GM19395 (cell line): ENCODE measurements at regions not wholly inside any gene's neighbourhood (a gene's known extent, or its start where the extent isn't known, plus 50 kb on each side); places are given as distances from the start of the nearest gene placed in this dataset.
"Not testable (repeated sequence)": the region's sequence is repeated elsewhere in the genome, so short reads cannot be mapped to it uniquely, and the experiment has no call there.

Source experiments
- ATAC-seq: cut with Tn5 transposase; IDR thresholded peaks from one replicate; pipeline ENCODE4 v1.9.1; 2021; ENCODE audit warnings: mild to moderate bottlenecking, moderate library complexity; ENCODE audit not compliant: unreplicated experiment

- ATAC-seq = not testable (repeated sequence)
Measured at GRCh38 chr13:81146576-81146975, 805.6 kb upstream of the SPRY2 start.

- ATAC-seq = no peak
Measured at GRCh38 chr13:81142306-81142999, 801.5 kb upstream of the SPRY2 start.

GRCh38 chr13:81140675-81141074, 799.7 kb upstream of the SPRY2 start:
- no peak for ATAC-seq

GRCh38 chr13:81139987-81140386, 799.1 kb upstream of the SPRY2 start:
- no peak for ATAC-seq

GRCh38 chr13:81138353-81138980, 797.5 kb upstream of the SPRY2 start:
- ATAC-seq = no peak

- no peak for ATAC-seq
Measured at GRCh38 chr13:81133066-81133465, 792.1 kb upstream of the SPRY2 start.

- no peak for ATAC-seq
Measured at GRCh38 chr13:81117416-81117815, 776.5 kb upstream of the SPRY2 start.

GRCh38 chr13:81116461-81117282, 775.7 kb upstream of the SPRY2 start:
- ATAC-seq = no peak

GRCh38 chr13:81109026-81109425, 768.1 kb upstream of the SPRY2 start:
- ATAC-seq = no peak

GRCh38 chr13:81106348-81106747, 765.4 kb upstream of the SPRY2 start:
- ATAC-seq = no peak

GRCh38 chr13:81104035-81104715, 763.2 kb upstream of the SPRY2 start:
- no peak for ATAC-seq

GRCh38 chr13:81102066-81102465, 761.1 kb upstream of the SPRY2 start:
- ATAC-seq = not testable (repeated sequence)

- no peak for ATAC-seq
Measured at GRCh38 chr13:81089371-81090157, 748.6 kb upstream of the SPRY2 start.

- no peak for ATAC-seq
Measured at GRCh38 chr13:81080911-81081454, 740.1 kb upstream of the SPRY2 start.

GRCh38 chr13:81078048-81078447, 737.1 kb upstream of the SPRY2 start:
- no peak for ATAC-seq

- ATAC-seq = not testable (repeated sequence)
Measured at GRCh38 chr13:81069822-81070221, 728.9 kb upstream of the SPRY2 start.

GRCh38 chr13:81058916-81059290, 718.0 kb upstream of the SPRY2 start:
- no peak for ATAC-seq

- ATAC-seq = no peak
Measured at GRCh38 chr13:81058211-81058915, 717.4 kb upstream of the SPRY2 start.

GRCh38 chr13:81051873-81052272, 710.9 kb upstream of the SPRY2 start:
- no peak for ATAC-seq

- no peak for ATAC-seq
Measured at GRCh38 chr13:81048026-81048461, 707.1 kb upstream of the SPRY2 start.
